ENCODE measurements at regions not wholly inside any gene's neighbourhood (a gene's known extent, or its start where the extent isn't known, plus 50 kb on each side); places are given as distances from the start of the nearest gene placed in this dataset.
"Not testable (repeated sequence)": the region's sequence is repeated elsewhere in the genome, so short reads cannot be mapped to it uniquely, and the experiment has no call there.

DNA sequence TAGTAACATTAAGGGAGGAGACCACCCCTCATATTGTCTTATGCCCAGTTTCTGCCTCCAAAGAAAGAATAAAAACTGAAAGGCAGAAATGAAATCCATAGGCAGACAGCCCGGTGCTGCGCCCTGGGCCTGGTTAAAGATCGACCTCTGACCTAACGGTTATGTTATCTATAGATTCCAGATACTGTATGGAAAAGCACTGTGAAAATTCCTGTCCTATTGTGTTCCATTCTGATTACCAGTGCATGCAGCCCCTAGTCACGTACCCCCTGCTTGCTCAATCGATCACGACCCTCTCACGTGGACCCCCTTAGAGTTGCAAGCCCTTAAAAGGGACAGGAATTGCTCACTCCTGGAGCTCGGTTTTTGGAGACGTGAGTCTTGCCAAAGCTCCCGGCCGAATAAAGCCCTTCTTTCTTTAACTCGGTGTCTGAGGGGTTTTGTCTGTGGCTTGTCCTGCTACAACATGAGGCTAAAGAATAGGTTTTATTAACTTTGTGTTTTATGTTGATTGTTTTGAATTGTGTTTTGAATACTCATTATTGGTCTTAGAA, 121.4 kb upstream of the XIRP2 start:
- BruUV-seq (replicated peaks); in situ Hi-C loops (cut with MboI); H3K4me1 ChIP-seq (ENCODE audit: control insufficient read depth, insufficient read depth, low read length); FAIRE-seq; H4K20me1 ChIP-seq (ENCODE audit: control insufficient read depth, insufficient read depth); ATAC-seq; H3K9ac ChIP-seq (ENCODE audit: control insufficient read depth, insufficient read depth, low read length); H3K79me2 ChIP-seq (ENCODE audit: control insufficient read depth, insufficient read depth, low read length); H3K4me3 ChIP-seq; POLR2A ChIA-PET; DNase-seq (ENCODE audit: low read depth, low spot score); H3K9me3 ChIP-seq (replicated peaks; ENCODE audit: control insufficient read depth, insufficient read depth, low read length); H3K27ac ChIP-seq (ENCODE audit: control insufficient read depth, insufficient read depth); H3K36me3 ChIP-seq (ENCODE audit: control insufficient read depth in 2 of 2, insufficient read depth in 2 of 2, low read length in 1 of 2); H3K4me2 ChIP-seq (ENCODE audit: control insufficient read depth, insufficient read depth); H2AFZ ChIP-seq (ENCODE audit: control insufficient read depth, low read depth, low read length); intact Hi-C loops (cut with micrococcal nuclease; ENCODE audit: unreplicated experiment); H3K27me3 ChIP-seq (replicated peaks in 1 of 2; ENCODE audit: control insufficient read depth in 2 of 2, insufficient read depth in 2 of 2, low read length in 1 of 2): not testable (repeated sequence)
- ChIA-PET RAD21 (ENCODE audit: unreplicated experiment) (interaction anchor here (1.1 to 1.7 kb wide), 2 partner anchors 39 to 40 kb away, joined by 4 read pairs; no protein-coding TSS in a partner anchor), CTCF (interaction anchor here (0.6 to 2.9 kb wide), 2 partner anchors 9 to 813 kb away, joined by 4 to 10 read pairs; partner anchors contain the start of gene TTC21B), SMC1A (ENCODE audit: uncharacterized antibody, unreplicated experiment) (interaction anchor here (1.2 to 4.6 kb wide), 5 partner anchors 8 to 40 kb away, joined by 4 to 21 read pairs (median 5); no protein-coding TSS in a partner anchor)
- 23% methylated on average over 13 of the region's 13 CpGs for WGBS (ENCODE audit: insufficient coverage, insufficient replicate concordance, low lambda C conversion rate, missing lambda C conversion rate)

DNA sequence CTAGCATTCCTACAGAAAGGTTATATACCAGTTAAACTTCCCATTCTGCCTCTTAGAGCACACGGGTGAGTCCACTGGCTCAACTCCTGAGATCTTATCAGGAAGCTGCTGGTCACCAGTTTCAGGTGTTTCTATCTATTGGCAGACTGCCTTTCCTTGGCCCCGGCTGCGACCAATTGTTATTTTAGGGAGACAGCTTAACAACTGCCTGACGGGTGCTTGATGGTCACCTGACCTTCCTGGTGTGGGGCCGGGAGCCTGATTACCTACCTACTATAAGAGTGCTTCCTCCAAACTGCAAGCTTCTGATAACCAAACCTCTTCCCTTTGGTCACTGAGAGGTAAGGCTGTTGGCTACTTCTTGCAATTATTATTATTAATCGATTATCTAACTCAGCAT, 122.1 kb upstream of the XIRP2 start:
- TF ChIP-seq SMC3 (IDR thresholded peaks at IDR 0.05; ENCODE audit: borderline replicate concordance, low read length) (no peak), CREB1 (IDR thresholded peaks at IDR 0.05; ENCODE audit: low read depth) (no peak), MYB (IDR thresholded peaks at IDR 0.05; ENCODE audit: borderline replicate concordance, low read depth, low read length) (no peak), SIN3A (IDR thresholded peaks at IDR 0.05; ENCODE audit: low read depth, low read length) (no peak), CBX5 (IDR thresholded peaks at IDR 0.05; ENCODE audit: low read depth) (no peak), KDM1A (IDR thresholded peaks at IDR 0.05; ENCODE audit: borderline replicate concordance) (no peak), IKZF1 (conservative IDR thresholded peaks at IDR 0.05) (no peak), GABPA (IDR thresholded peaks at IDR 0.05; ENCODE audit: low read depth) (no peak), RAD21 (IDR thresholded peaks at IDR 0.05; ENCODE audit: insufficient read depth, low read depth, low read length) (no peak), POLR2A (IDR thresholded peaks at IDR 0.05; ENCODE audit: low read depth, low read length) (no peak), CBX3 (IDR thresholded peaks at IDR 0.05; ENCODE audit: borderline replicate concordance, low read depth) (no peak), POLR2AphosphoS2 (IDR thresholded peaks at IDR 0.05; ENCODE audit: low read depth, low read length) (no peak), MXI1 (IDR thresholded peaks at IDR 0.05; ENCODE audit: low read depth, low read length) (no peak)
- TF ChIP-seq, protein P1, sequence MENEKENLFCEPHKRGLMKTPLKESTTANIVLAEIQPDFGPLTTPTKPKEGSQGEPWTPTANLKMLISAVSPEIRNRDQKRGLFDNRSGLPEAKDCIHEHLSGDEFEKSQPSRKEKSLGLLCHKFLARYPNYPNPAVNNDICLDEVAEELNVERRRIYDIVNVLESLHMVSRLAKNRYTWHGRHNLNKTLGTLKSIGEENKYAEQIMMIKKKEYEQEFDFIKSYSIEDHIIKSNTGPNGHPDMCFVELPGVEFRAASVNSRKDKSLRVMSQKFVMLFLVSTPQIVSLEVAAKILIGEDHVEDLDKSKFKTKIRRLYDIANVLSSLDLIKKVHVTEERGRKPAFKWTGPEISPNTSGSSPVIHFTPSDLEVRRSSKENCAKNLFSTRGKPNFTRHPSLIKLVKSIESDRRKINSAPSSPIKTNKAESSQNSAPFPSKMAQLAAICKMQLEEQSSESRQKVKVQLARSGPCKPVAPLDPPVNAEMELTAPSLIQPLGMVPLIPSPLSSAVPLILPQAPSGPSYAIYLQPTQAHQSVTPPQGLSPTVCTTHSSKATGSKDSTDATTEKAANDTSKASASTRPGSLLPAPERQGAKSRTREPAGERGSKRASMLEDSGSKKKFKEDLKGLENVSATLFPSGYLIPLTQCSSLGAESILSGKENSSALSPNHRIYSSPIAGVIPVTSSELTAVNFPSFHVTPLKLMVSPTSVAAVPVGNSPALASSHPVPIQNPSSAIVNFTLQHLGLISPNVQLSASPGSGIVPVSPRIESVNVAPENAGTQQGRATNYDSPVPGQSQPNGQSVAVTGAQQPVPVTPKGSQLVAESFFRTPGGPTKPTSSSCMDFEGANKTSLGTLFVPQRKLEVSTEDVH (IDR thresholded peaks at IDR 0.05; ENCODE audit: low read depth, partially characterized antibody): no peak
- CTCF ChIA-PET: interaction anchor here (2.9 kb wide), 1 partner anchor 9 kb away, joined by 10 read pairs; no protein-coding TSS in a partner anchor
- no peaks in the 10 kb centered on the region for H3K9me3 ChIP-seq (replicated peaks; ENCODE audit: control insufficient read depth, insufficient read depth, low read length)
- no peak overlapping the region for H3K4me2 ChIP-seq (ENCODE audit: control insufficient read depth, insufficient read depth)
- 34% methylated on average over 6 of the region's 6 CpGs for WGBS (ENCODE audit: insufficient coverage, insufficient replicate concordance, low lambda C conversion rate, missing lambda C conversion rate)
- FAIRE-seq (no peak), ATAC-seq (no peak), DNase-seq (ENCODE audit: low read depth, low spot score) (no peak)
- no peaks in the 10 kb centered on the region for H3K36me3 ChIP-seq (ENCODE audit: control insufficient read depth in 2 of 2, insufficient read depth in 2 of 2, low read length in 1 of 2)
- no peak overlapping the region for H3K4me3 ChIP-seq
- POLR2A ChIA-PET: no interaction called here
- no peaks in the 10 kb centered on the region for H3K27me3 ChIP-seq (replicated peaks in 1 of 2; ENCODE audit: control insufficient read depth in 2 of 2, insufficient read depth in 2 of 2, low read length in 1 of 2)
- no peak overlapping the region for H3K9ac ChIP-seq (ENCODE audit: control insufficient read depth, insufficient read depth, low read length)
- in situ Hi-C loops (cut with MboI): no loop called here
- RAD21 ChIA-PET (ENCODE audit: unreplicated experiment): no interaction called here
- H3K79me2 ChIP-seq (ENCODE audit: control insufficient read depth, insufficient read depth, low read length): no peaks in the 10 kb centered on the region
- H3K27ac ChIP-seq (ENCODE audit: control insufficient read depth, insufficient read depth): no peak overlapping the region
- intact Hi-C loops (cut with micrococcal nuclease; ENCODE audit: unreplicated experiment): no loop called here
- SMC1A ChIA-PET (ENCODE audit: uncharacterized antibody, unreplicated experiment): interaction anchor here (1.8 to 4.6 kb wide), 3 partner anchors 14 to 39 kb away, joined by 4 to 21 read pairs (median 18); no protein-coding TSS in a partner anchor
- H3K4me1 ChIP-seq (ENCODE audit: control insufficient read depth, insufficient read depth, low read length): no peaks in the 10 kb centered on the region
- H4K20me1 ChIP-seq (ENCODE audit: control insufficient read depth, insufficient read depth): no peaks in the 10 kb centered on the region
- H2AFZ ChIP-seq (ENCODE audit: control insufficient read depth, low read depth, low read length): no peak overlapping the region
- BruUV-seq (replicated peaks): no TSS peak
